ENCODE measurements at regions not wholly inside any gene's neighbourhood (a gene's known extent, or its start where the extent isn't known, plus 50 kb on each side); places are given as distances from the start of the nearest gene placed in this dataset.
"Not testable (repeated sequence)": the region's sequence is repeated elsewhere in the genome, so short reads cannot be mapped to it uniquely, and the experiment has no call there.

- no peak for DNase-seq (ENCODE audit: low read depth)
Measured at GRCh38 chr13:44783994-44784707, 205.1 kb downstream of the NUFIP1 start.

- DNase-seq (ENCODE audit: low read depth), result no peak
Measured at GRCh38 chr13:44780591-44781280, 204.6 kb upstream of the TSC22D1 start.

- DNase-seq (ENCODE audit: low read depth), result no peak
Measured at GRCh38 chr13:44778761-44779484, 202.8 kb upstream of the TSC22D1 start.

GRCh38 chr13:44775290-44775689 lies 199.2 kb upstream of the TSC22D1 start:
- DNase-seq (ENCODE audit: low read depth), result not testable (repeated sequence)

- no peak for DNase-seq (ENCODE audit: low read depth)
Measured at GRCh38 chr13:44770951-44771350, 194.8 kb upstream of the TSC22D1 start.

- no peak for DNase-seq (ENCODE audit: low read depth)
Measured at GRCh38 chr13:44769686-44770085, 193.6 kb upstream of the TSC22D1 start.

GRCh38 chr13:44768775-44769581 lies 192.8 kb upstream of the TSC22D1 start:
- no peak for DNase-seq (ENCODE audit: low read depth)

GRCh38 chr13:44768239-44768638 lies 192.1 kb upstream of the TSC22D1 start:
- DNase-seq (ENCODE audit: low read depth), result no peak

- DNase-seq (ENCODE audit: low read depth), result no peak
Measured at GRCh38 chr13:44765001-44765471, 188.9 kb upstream of the TSC22D1 start.

GRCh38 chr13:44764302-44764692 lies 188.2 kb upstream of the TSC22D1 start:
- no peak for DNase-seq (ENCODE audit: low read depth)

GRCh38 chr13:44763615-44764301 lies 187.6 kb upstream of the TSC22D1 start:
- DNase-seq (ENCODE audit: low read depth), result no peak

- DNase-seq (ENCODE audit: low read depth), result no peak
Measured at GRCh38 chr13:44762911-44763310, 186.8 kb upstream of the TSC22D1 start.

- DNase-seq (ENCODE audit: low read depth), result no peak
Measured at GRCh38 chr13:44760434-44760833, 184.3 kb upstream of the TSC22D1 start.

- DNase-seq (ENCODE audit: low read depth), result peak; percentile 29
Measured at GRCh38 chr13:44759384-44760360, 183.5 kb upstream of the TSC22D1 start.

- peak; percentile 78 for DNase-seq (ENCODE audit: low read depth)
Measured at GRCh38 chr13:44758630-44759383, 182.7 kb upstream of the TSC22D1 start.

GRCh38 chr13:44757671-44758070 lies 181.5 kb upstream of the TSC22D1 start:
- no peak for DNase-seq (ENCODE audit: low read depth)

GRCh38 chr13:44756276-44756810 lies 180.2 kb upstream of the TSC22D1 start:
- peak; percentile 19 for DNase-seq (ENCODE audit: low read depth)

- DNase-seq (ENCODE audit: low read depth), result peak; percentile 81
Measured at GRCh38 chr13:44755872-44756271, 179.7 kb upstream of the TSC22D1 start.

GRCh38 chr13:44752164-44752563 lies 176.0 kb upstream of the TSC22D1 start:
- no peak for DNase-seq (ENCODE audit: low read depth)
